Muscle layer of duodenum (tissue), 2 donors: ENCODE measurements at regions not wholly inside any gene's neighbourhood (a gene's known extent, or its start where the extent isn't known, plus 50 kb on each side); places are given as distances from the start of the nearest gene placed in this dataset.
"Not testable (repeated sequence)": the region's sequence is repeated elsewhere in the genome, so short reads cannot be mapped to it uniquely, and the experiment has no call there.

ENCODE experiments used
- H3K27ac ChIP-seq: one replicate; pipeline ENCODE4 v1.7.0; 2013; ENCODE audit warnings: mild to moderate bottlenecking, low read length
- H3K27me3 ChIP-seq: one replicate; pipeline ENCODE4 v1.7.0; 2013; ENCODE audit warnings: low read depth, mild to moderate bottlenecking, control low read depth, low read length
- H3K36me3 ChIP-seq, 2 donors: one replicate each; pipeline ENCODE4 v1.7.0; 2013; ENCODE audit warnings: low read length in 2 of 2, control low read depth in 1 of 2, mild to moderate bottlenecking in 1 of 2; ENCODE audit not compliant: insufficient read depth in 2 of 2, control insufficient read depth in 1 of 2
- H3K4me1 ChIP-seq, 2 donors: one replicate each; pipeline ENCODE4 v1.7.0; 2013; ENCODE audit warnings: low read length in 2 of 2, mild to moderate bottlenecking in 2 of 2, control low read depth in 1 of 2, moderate library complexity in 1 of 2; ENCODE audit not compliant: insufficient read depth in 2 of 2, control insufficient read depth in 1 of 2
- H3K4me3 ChIP-seq, 2 donors: one replicate each; pipeline ENCODE4 v1.7.0; 2013; ENCODE audit warnings: low read length in 2 of 2, low read depth in 1 of 2, mild to moderate bottlenecking in 1 of 2
- H3K9me3 ChIP-seq, 2 donors: one replicate each; pipeline ENCODE4 v1.7.0; 2013; ENCODE audit warnings: low read length in 2 of 2, control low read depth in 1 of 2, mild to moderate bottlenecking in 1 of 2; ENCODE audit not compliant: control insufficient read depth in 1 of 2
- donor health status: healthy.

- Histone ChIP-seq H3K4me1 (no peaks in the 10 kb centered on the region), H3K27ac (no peak overlapping the region), H3K4me3 (no peak overlapping the region), H3K27me3 (no peaks in the 10 kb centered on the region), H3K36me3 (no peaks in the 10 kb centered on the region), H3K9me3 (no peaks in the 10 kb centered on the region)
Observed at GRCh38 chr9:105993921-105994715, 299.8 kb downstream of the TMEM38B start.

- Histone ChIP-seq H3K27me3 (no peaks in the 10 kb centered on the region), H3K36me3 (no peaks in the 10 kb centered on the region), H3K9me3 (no peaks in the 10 kb centered on the region), H3K27ac (no peak overlapping the region), H3K4me3 (no peak overlapping the region), H3K4me1 (no peaks in the 10 kb centered on the region)
Observed at GRCh38 chr9:105994970-105995369, 300.6 kb downstream of the TMEM38B start.

- no peak overlapping the region for H3K27ac ChIP-seq
- H3K27me3 ChIP-seq, result no peaks in the 10 kb centered on the region
- no peaks in the 10 kb centered on the region for H3K36me3 ChIP-seq
- H3K4me1 ChIP-seq, result no peaks in the 10 kb centered on the region
- H3K9me3 ChIP-seq, result no peaks in the 10 kb centered on the region
- no peak overlapping the region for H3K4me3 ChIP-seq
Observed at GRCh38 chr9:106017198-106017740, 322.9 kb downstream of the TMEM38B start.

GRCh38 chr9:106019039-106019680 is 324.8 kb downstream of the TMEM38B start:
- Histone ChIP-seq H3K36me3 (no peaks in the 10 kb centered on the region), H3K27ac (no peak overlapping the region), H3K27me3 (no peaks in the 10 kb centered on the region), H3K4me1 (no peaks in the 10 kb centered on the region), H3K9me3 (no peaks in the 10 kb centered on the region), H3K4me3 (no peak overlapping the region)

- H3K27me3 ChIP-seq, result no peaks in the 10 kb centered on the region
- H3K4me3 ChIP-seq, result no peak overlapping the region
- no peaks in the 10 kb centered on the region for H3K4me1 ChIP-seq
- no peaks in the 10 kb centered on the region for H3K9me3 ChIP-seq
- no peak overlapping the region for H3K27ac ChIP-seq
- no peaks in the 10 kb centered on the region for H3K36me3 ChIP-seq
Observed at GRCh38 chr9:106019702-106020101, 325.4 kb downstream of the TMEM38B start.

- no peak overlapping the region for H3K4me3 ChIP-seq
- no peaks in the 10 kb centered on the region for H3K4me1 ChIP-seq
- H3K27me3 ChIP-seq, result no peaks in the 10 kb centered on the region
- no peak overlapping the region for H3K27ac ChIP-seq
- H3K9me3 ChIP-seq, result no peaks in the 10 kb centered on the region
- no peaks in the 10 kb centered on the region for H3K36me3 ChIP-seq
Observed at GRCh38 chr9:106020186-106020585, 325.8 kb downstream of the TMEM38B start.

- no peak overlapping the region for H3K27ac ChIP-seq
- no peaks in the 10 kb centered on the region for H3K4me1 ChIP-seq
- no peaks in the 10 kb centered on the region for H3K36me3 ChIP-seq
- H3K9me3 ChIP-seq, result no peaks in the 10 kb centered on the region
- H3K4me3 ChIP-seq, result no peak overlapping the region
- no peaks in the 10 kb centered on the region for H3K27me3 ChIP-seq
Observed at GRCh38 chr9:106023455-106023854, 329.1 kb downstream of the TMEM38B start.

GRCh38 chr9:106025453-106025852 is 331.1 kb downstream of the TMEM38B start:
- H3K27ac ChIP-seq, result no peak overlapping the region
- H3K27me3 ChIP-seq, result no peaks in the 10 kb centered on the region
- H3K36me3 ChIP-seq, result no peaks in the 10 kb centered on the region
- no peaks in the 10 kb centered on the region for H3K4me1 ChIP-seq
- no peaks in the 10 kb centered on the region for H3K9me3 ChIP-seq
- no peak overlapping the region for H3K4me3 ChIP-seq

- H3K9me3 ChIP-seq, H3K36me3 ChIP-seq, H3K27me3 ChIP-seq, H3K4me3 ChIP-seq, H3K27ac ChIP-seq, H3K4me1 ChIP-seq: not testable (repeated sequence)
Observed at GRCh38 chr9:106030146-106030545, 335.8 kb downstream of the TMEM38B start.

- H3K4me1 ChIP-seq, result no peaks in the 10 kb centered on the region
- no peak overlapping the region for H3K27ac ChIP-seq
- no peaks in the 10 kb centered on the region for H3K36me3 ChIP-seq
- H3K9me3 ChIP-seq, result no peaks in the 10 kb centered on the region
- no peaks in the 10 kb centered on the region for H3K27me3 ChIP-seq
- no peak overlapping the region for H3K4me3 ChIP-seq
Observed at GRCh38 chr9:106032978-106033377, 338.6 kb downstream of the TMEM38B start.

GRCh38 chr9:106035806-106036205 is 341.5 kb downstream of the TMEM38B start:
- no peaks in the 10 kb centered on the region for H3K27me3 ChIP-seq
- no peaks in the 10 kb centered on the region for H3K36me3 ChIP-seq
- H3K27ac ChIP-seq, result no peak overlapping the region
- no peak overlapping the region for H3K4me3 ChIP-seq
- H3K9me3 ChIP-seq, result no peaks in the 10 kb centered on the region
- H3K4me1 ChIP-seq, result no peaks in the 10 kb centered on the region
